Mesenchymal stem cell (in vitro differentiated cells and primary cell): ENCODE measurements at regions not wholly inside any gene's neighbourhood (a gene's known extent, or its start where the extent isn't known, plus 50 kb on each side); places are given as distances from the start of the nearest gene placed in this dataset.

Experiments used
- DNase-seq: peaks from one replicate; pipeline ENCODE4 v3.0.0-alpha.2; 2013
- H2AFZ ChIP-seq: one replicate; pipeline ENCODE4 v1.6.1; 2013; ENCODE audit warnings: low read depth, mild to moderate bottlenecking, control low read depth, inconsistent platforms, low read length, moderate library complexity
- H2AK5ac ChIP-seq: 2 replicates; pipeline ENCODE4 v1.6.1; 2013; ENCODE audit warnings: low read length, moderate library complexity, mild to moderate bottlenecking, inconsistent platforms; ENCODE audit not compliant: severe bottlenecking
- H2BK120ac ChIP-seq: one replicate; pipeline ENCODE4 v1.6.1; 2013; ENCODE audit warnings: low read depth, mild to moderate bottlenecking, inconsistent platforms, low read length, moderate library complexity
- H2BK12ac ChIP-seq, 2 experiments: one replicate each; pipeline ENCODE4 v1.6.1; 2013; ENCODE audit warnings: inconsistent platforms in 2 of 2, low read length in 2 of 2, mild to moderate bottlenecking in 2 of 2, moderate library complexity in 2 of 2, control low read depth in 1 of 2
- H2BK15ac ChIP-seq: one replicate; pipeline ENCODE4 v1.6.1; 2013; ENCODE audit warnings: mild to moderate bottlenecking, low read depth, inconsistent platforms; ENCODE audit not compliant: poor library complexity, severe bottlenecking
- H2BK5ac ChIP-seq: 2 replicates; pipeline ENCODE4 v1.6.1; 2013; ENCODE audit warnings: low read depth, mild to moderate bottlenecking, low read length, control low read depth, inconsistent platforms; ENCODE audit not compliant: poor library complexity, severe bottlenecking
- H3K14ac ChIP-seq, 2 experiments: one replicate each; pipeline ENCODE4 v1.6.1; 2013; ENCODE audit warnings: inconsistent platforms in 2 of 2, low read length in 2 of 2, control low read depth in 1 of 2, mild to moderate bottlenecking in 1 of 2, moderate library complexity in 1 of 2
- H3K18ac ChIP-seq, 2 experiments: one replicate each; pipeline ENCODE4 v1.6.1; 2013; ENCODE audit warnings: inconsistent platforms in 2 of 2, low read length in 2 of 2, control low read depth in 1 of 2, low read depth in 1 of 2, mild to moderate bottlenecking in 1 of 2
- H3K23ac ChIP-seq, 2 experiments: one replicate each; pipeline ENCODE4 v1.6.1; 2013; ENCODE audit warnings: inconsistent platforms in 2 of 2, low read length in 2 of 2, mild to moderate bottlenecking in 2 of 2, moderate library complexity in 2 of 2, control low read depth in 1 of 2
- H3K27ac ChIP-seq: 2 replicates; pipeline ENCODE4 v1.5.1; 2013; ENCODE audit warnings: mild to moderate bottlenecking, moderate library complexity, low read length, control low read depth, inconsistent platforms; ENCODE audit not compliant: poor library complexity, severe bottlenecking
- H3K27me3 ChIP-seq, 2 experiments: 2 replicates each; pipeline versions ENCODE4 v1.6.1 to v1.7.0; 2013; ENCODE audit warnings: low read length in 2 of 2, mild to moderate bottlenecking in 2 of 2, moderate library complexity in 2 of 2, control low read depth in 1 of 2, inconsistent platforms in 1 of 2; ENCODE audit not compliant: control insufficient read depth in 1 of 2, insufficient read depth in 1 of 2
- H3K36me3 ChIP-seq, 2 experiments: 2 replicates each; pipeline versions ENCODE4 v1.6.1 to v1.7.0; 2013; ENCODE audit warnings: low read length in 2 of 2, control low read depth in 1 of 2, inconsistent platforms in 1 of 2, low read depth in 1 of 2, mild to moderate bottlenecking in 1 of 2; ENCODE audit not compliant: insufficient read depth in 2 of 2, control insufficient read depth in 1 of 2
- H3K4ac ChIP-seq, 2 experiments: one replicate each; pipeline ENCODE4 v1.6.1; 2013; ENCODE audit warnings: inconsistent platforms in 2 of 2, low read length in 2 of 2, mild to moderate bottlenecking in 2 of 2, moderate library complexity in 2 of 2, control low read depth in 1 of 2, low read depth in 1 of 2
- H3K4me1 ChIP-seq: 2 replicates; pipeline ENCODE4 v1.6.1; 2013; ENCODE audit warnings: low read depth, low read length, control low read depth; ENCODE audit not compliant: control insufficient read depth, insufficient read depth
- H3K4me2 ChIP-seq: 2 replicates; pipeline ENCODE4 v1.6.1; 2013; ENCODE audit warnings: low read length, mild to moderate bottlenecking, inconsistent platforms; ENCODE audit not compliant: poor library complexity, severe bottlenecking
- H3K4me3 ChIP-seq, 2 experiments: 2 replicates each; pipeline versions ENCODE4 v1.5.1 to v1.7.0; 2013; ENCODE audit warnings: low read length in 2 of 2, mild to moderate bottlenecking in 2 of 2, control low read depth in 1 of 2, low read depth in 1 of 2; ENCODE audit not compliant: insufficient read depth in 1 of 2
- H3K79me1 ChIP-seq: replicated peaks from 2 replicates; pipeline ENCODE4 v1.6.1; 2013; ENCODE audit warnings: mild to moderate bottlenecking, control low read depth, low read length, inconsistent platforms; ENCODE audit not compliant: poor library complexity, severe bottlenecking
- H3K9ac ChIP-seq: 2 replicates; pipeline ENCODE4 v1.7.0; 2013; ENCODE audit warnings: mild to moderate bottlenecking, low read length, moderate library complexity
- H3K9me3 ChIP-seq: 2 replicates; pipeline ENCODE4 v1.7.0; 2013; ENCODE audit warnings: mild to moderate bottlenecking, low read length; ENCODE audit not compliant: control insufficient read depth
- H4K8ac ChIP-seq: one replicate; pipeline ENCODE4 v1.6.1; 2013; ENCODE audit warnings: inconsistent platforms, mild to moderate bottlenecking, low read length, moderate library complexity
- H4K91ac ChIP-seq: one replicate; pipeline ENCODE4 v1.6.1; 2013; ENCODE audit warnings: mild to moderate bottlenecking, low read length, inconsistent platforms
- WGBS: methylation state at CpG from one replicate; pipeline ENCODE4 v1.1.7; 2013; ENCODE audit warnings: mixed read lengths; 5-methylcytosine and 5-hydroxymethylcytosine counted together

DNA sequence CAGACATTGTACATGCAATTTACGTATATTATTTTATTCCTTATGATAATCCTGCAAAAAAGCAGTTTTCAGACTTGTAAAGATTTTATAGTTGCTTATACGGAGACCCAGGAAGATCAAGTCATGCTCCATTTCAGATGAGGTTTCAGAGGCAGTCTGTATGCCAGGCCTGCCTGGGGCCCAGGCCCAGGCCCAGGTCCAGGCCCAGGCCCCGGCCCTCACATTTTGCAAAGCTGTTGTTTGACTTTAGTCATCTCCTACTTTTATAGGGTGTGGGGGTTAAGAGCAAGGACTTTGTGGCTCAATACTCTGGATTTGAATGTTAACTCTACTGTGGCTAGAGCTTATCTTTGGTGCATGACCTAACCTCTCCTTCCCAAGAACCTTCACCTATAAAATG is 217.9 kb downstream of the SAMD5 start:
- Histone ChIP-seq H3K23ac (no peak overlapping the region), H2BK12ac (no peak overlapping the region), H3K4me3 (no peak overlapping the region), H2AFZ (no peak overlapping the region), H4K8ac (no peak overlapping the region), H4K91ac (no peak overlapping the region), H3K79me1 (no peaks in the 10 kb centered on the region), H3K9me3 (peaks cover 16% of the 10 kb centered on the region), H2BK120ac (no peak overlapping the region), H2BK15ac (no peak overlapping the region), H2AK5ac (no peak overlapping the region), H3K36me3 (no peaks in the 10 kb centered on the region), H3K14ac (no peak overlapping the region), H3K27me3 (no peaks in the 10 kb centered on the region), H3K4me1 (no peaks in the 10 kb centered on the region), H3K27ac (no peak overlapping the region), H3K4me2 (no peak overlapping the region), H3K9ac (no peak overlapping the region), H2BK5ac (no peak overlapping the region), H3K4ac (no peak overlapping the region), H3K18ac (no peak overlapping the region)
- DNase-seq: no peak
- WGBS: 98% methylated on average over 2 of the region's 3 CpGs

DNA sequence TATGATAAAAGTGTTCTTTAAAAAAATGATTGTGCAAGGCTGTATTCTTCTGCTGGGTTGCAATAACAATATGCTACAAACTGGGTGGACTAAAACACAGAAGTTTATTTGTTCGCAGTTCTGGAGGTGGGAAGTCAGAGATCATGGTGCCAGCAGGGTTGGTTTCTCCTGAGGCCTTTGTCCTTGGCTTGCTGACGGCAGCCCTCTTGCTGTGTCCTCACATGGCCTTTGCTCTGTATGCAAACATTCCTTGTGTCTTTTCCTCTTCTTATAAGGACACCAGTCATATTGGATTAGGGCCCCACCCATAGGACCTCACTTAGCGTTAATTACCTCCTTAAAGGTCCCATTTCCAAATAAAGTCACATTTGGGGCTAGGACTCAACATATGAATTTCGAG is 220.4 kb downstream of the SAMD5 start:
- Histone ChIP-seq H2AFZ (no peak overlapping the region), H3K9ac (no peak overlapping the region), H2BK12ac (no peak overlapping the region), H2AK5ac (no peak overlapping the region), H4K8ac (no peak overlapping the region), H3K27me3 (no peaks in the 10 kb centered on the region), H2BK120ac (no peak overlapping the region), H3K4me1 (no peaks in the 10 kb centered on the region), H3K14ac (no peak overlapping the region), H4K91ac (no peak overlapping the region), H2BK15ac (no peak overlapping the region), H3K4me3 (no peak overlapping the region), H2BK5ac (no peak overlapping the region), H3K23ac (no peak overlapping the region), H3K4ac (no peak overlapping the region), H3K18ac (no peak overlapping the region), H3K27ac (no peak overlapping the region), H3K36me3 (no peaks in the 10 kb centered on the region), H3K9me3 (no peaks in the 10 kb centered on the region), H3K79me1 (no peaks in the 10 kb centered on the region), H3K4me2 (no peak overlapping the region)
- WGBS: 84% methylated on average over 4 of the region's 4 CpGs
- no peak for DNase-seq

DNA sequence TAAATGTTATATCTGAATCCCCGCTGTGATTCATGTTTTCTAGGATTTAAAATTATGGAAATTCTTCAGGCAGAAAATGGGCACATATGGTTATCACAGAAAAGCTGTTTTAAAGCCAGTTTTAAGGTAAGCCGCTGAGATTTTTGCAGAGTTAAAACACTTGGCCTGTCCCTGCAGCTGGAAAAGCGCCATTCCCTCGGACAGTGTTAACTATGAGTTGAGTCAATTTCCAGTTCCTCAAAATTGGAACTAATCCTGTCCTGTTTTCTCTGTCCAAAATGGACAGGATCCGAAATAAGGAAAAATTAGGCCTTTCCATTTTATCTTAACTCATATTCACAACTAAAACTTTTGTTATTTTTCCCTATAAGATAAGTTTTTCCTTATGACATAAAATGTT is 225.2 kb downstream of the SAMD5 start:
- no peak overlapping the region for H3K23ac ChIP-seq
- H3K4ac ChIP-seq: no peak overlapping the region
- no peaks in the 10 kb centered on the region for H3K27me3 ChIP-seq
- DNase-seq: no peak
- H4K91ac ChIP-seq: no peak overlapping the region
- no peak overlapping the region for H2AK5ac ChIP-seq
- H3K18ac ChIP-seq: no peak overlapping the region
- no peak overlapping the region for H2BK15ac ChIP-seq
- H2AFZ ChIP-seq: no peak overlapping the region
- H2BK120ac ChIP-seq: no peak overlapping the region
- H4K8ac ChIP-seq: no peak overlapping the region
- H3K4me1 ChIP-seq: no peaks in the 10 kb centered on the region
- H2BK5ac ChIP-seq: no peak overlapping the region
- no peak overlapping the region for H3K9ac ChIP-seq
- no peaks in the 10 kb centered on the region for H3K36me3 ChIP-seq
- H3K4me3 ChIP-seq: no peak overlapping the region
- H3K14ac ChIP-seq: no peak overlapping the region
- 98% methylated on average over 4 of the region's 5 CpGs for WGBS
- no peaks in the 10 kb centered on the region for H3K9me3 ChIP-seq
- H3K4me2 ChIP-seq: no peak overlapping the region
- H3K27ac ChIP-seq: no peak overlapping the region
- no peaks in the 10 kb centered on the region for H3K79me1 ChIP-seq
- H2BK12ac ChIP-seq: no peak overlapping the region

DNA sequence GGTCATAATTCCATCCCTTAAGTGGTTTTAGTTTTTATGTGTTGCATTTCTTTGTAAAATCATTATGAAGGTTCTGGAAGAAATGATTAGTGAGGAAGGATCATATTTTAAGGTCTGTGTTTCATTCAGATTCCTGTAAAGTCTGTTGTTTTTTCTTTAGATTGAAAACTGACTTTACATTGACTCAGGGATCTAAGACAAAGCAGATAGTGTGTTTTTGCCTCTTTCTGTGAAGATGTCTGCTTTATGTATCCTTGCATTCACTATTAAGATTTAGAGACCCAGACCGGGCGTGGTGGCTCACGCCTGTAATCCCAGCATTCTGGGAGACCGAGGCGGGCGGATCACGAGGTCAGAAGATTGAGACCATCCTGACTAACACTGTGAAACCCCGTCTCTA is 225.7 kb downstream of the SAMD5 start:
- Histone ChIP-seq H3K36me3 (no peaks in the 10 kb centered on the region), H3K4me2 (no peak overlapping the region), H4K91ac (no peak overlapping the region), H3K4ac (no peak overlapping the region), H2BK120ac (no peak overlapping the region), H2BK15ac (no peak overlapping the region), H4K8ac (no peak overlapping the region), H3K9me3 (no peaks in the 10 kb centered on the region), H3K27me3 (no peaks in the 10 kb centered on the region), H3K27ac (no peak overlapping the region), H2AK5ac (no peak overlapping the region), H3K18ac (no peak overlapping the region), H3K79me1 (no peaks in the 10 kb centered on the region), H2BK12ac (no peak overlapping the region), H3K4me1 (no peaks in the 10 kb centered on the region), H3K23ac (no peak overlapping the region), H2BK5ac (no peak overlapping the region), H3K14ac (no peak overlapping the region), H3K4me3 (no peak overlapping the region), H2AFZ (no peak overlapping the region), H3K9ac (no peak overlapping the region)
- no peak for DNase-seq
- WGBS: 95% methylated on average over 8 of the region's 8 CpGs
